UCSD-AML1 (cell line): ENCODE measurements at regions not wholly inside any gene's neighbourhood (a gene's known extent, or its start where the extent isn't known, plus 50 kb on each side); places are given as distances from the start of the nearest gene placed in this dataset.

Source experiments
- DNase-seq: peaks from one replicate; lab custom pipeline; 2025; ENCODE audit not compliant: unreplicated experiment; lab: John Stamatoyannopoulos, UW

DNA sequence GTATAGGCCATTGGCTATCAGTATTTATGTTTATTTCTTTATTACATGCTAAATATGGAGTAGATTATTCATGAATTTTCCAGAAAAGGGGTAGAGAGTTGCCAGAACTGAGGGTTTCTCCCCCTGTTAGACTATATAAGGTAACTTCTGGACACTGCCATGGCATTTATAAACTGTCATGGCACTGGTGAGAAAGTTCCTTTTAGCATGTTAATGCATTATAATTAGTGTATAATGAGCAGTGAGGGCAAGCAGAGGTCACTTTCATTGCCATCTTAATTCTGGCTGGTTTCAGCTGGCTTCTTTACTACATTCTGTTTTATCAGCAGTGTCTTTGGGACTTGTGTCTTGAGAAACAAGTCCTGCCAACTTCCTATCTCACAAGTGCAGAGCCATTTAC is 220.0 kb upstream of the CNR1 start:
- DNase-seq = no peak

- DNase-seq = no peak
Measured at GRCh38 chr6:88383183-88383582, 217.0 kb upstream of the CNR1 start.

DNA sequence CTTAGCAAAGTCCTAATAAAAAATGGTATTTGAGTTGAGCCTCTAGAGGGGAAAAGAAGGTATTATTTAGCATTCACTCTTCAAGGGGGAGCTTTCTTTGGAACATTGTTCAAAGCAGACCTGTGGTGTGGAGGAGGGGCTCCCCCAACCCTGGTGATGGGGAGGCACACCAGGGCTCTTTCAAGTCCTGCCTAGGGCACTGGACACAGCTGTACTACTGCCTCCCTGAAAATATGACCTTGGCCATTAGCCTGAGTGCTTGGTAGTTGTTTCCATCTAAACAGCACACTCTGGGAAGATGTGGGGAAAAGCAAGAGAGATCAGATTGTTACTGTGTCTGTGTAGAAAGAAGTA is 215.1 kb upstream of the CNR1 start:
- no peak for DNase-seq

- DNase-seq = no peak
Measured at GRCh38 chr6:88380618-88381288, 214.6 kb upstream of the CNR1 start.

- DNase-seq = no peak
Measured at GRCh38 chr6:88380083-88380482, 213.9 kb upstream of the CNR1 start.

GRCh38 chr6:88378639-88379038 is 212.5 kb upstream of the CNR1 start:
- DNase-seq = no peak

GRCh38 chr6:88377976-88378568 is 211.9 kb upstream of the CNR1 start:
- no peak for DNase-seq

DNA sequence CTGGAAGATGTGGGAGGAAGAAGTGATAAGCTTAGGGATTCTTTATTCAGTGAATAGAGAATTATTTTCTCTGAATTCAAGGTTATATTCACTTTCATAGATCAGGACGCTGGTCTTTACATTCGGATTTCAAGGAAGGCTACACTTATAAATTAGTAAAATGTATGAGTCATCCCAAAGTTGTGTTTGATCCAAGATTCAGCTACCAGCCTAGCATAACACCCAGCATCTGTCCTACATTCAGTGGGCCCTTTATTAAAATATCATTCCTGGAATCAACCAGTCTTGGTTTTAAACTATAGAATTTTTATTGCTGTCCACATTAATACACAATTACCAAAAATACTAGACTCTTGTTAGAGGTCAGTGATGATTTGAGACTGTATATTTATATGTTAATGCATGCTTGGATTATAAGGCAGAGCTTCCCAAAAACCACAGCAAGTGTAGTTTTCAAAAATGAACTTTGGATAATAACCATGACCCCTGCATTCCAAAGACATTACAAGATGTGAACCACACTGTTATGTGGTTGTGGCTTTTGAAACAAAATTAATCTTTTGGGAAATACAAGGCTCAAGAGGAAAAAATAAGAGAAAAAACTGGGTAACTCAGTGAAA is 210.7 kb upstream of the CNR1 start:
- DNase-seq = no peak

DNA sequence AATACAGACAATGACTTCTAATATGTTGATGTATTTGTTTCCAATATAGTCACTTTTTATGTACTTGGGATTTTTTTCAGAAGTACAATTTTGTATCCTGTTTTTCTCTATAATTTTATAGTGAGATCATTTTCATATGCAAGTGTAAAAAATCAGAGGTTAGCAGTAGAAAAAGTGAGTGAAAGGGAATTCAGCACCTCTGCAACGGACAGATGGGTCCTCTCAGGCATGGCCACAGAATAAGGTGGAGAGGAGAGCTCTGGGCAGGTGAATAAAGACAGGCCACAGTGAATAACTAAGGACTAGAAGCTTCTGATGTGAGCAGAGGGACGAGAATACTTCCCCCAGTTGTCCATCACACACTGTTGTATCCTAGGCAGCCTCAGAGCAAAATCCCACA is 210.1 kb upstream of the CNR1 start:
- no peak for DNase-seq

- DNase-seq = no peak
Measured at GRCh38 chr6:88374553-88374952, 208.4 kb upstream of the CNR1 start.

DNA sequence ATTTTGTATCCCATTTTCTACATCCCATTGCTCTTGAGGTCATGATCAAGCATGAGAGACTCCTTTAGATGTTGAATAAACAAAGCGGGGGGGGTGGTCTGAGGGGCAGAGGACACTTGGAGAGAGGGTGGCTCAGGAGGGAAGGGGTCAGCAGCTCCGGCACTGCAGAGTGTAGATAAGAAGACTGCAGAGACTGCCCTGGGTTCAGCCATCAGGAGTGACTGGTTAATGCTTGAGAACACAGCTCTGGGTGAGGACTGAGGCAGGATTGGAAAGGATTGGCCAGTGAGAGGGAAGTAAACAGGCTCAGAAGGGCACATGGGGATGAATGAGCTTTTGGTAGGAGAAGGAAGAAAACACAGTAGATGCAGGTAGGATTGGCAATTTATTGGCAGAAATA is 205.3 kb upstream of the CNR1 start:
- DNase-seq = no peak

GRCh38 chr6:88370127-88370710 is 204.1 kb upstream of the CNR1 start:
- DNase-seq = no peak

DNA sequence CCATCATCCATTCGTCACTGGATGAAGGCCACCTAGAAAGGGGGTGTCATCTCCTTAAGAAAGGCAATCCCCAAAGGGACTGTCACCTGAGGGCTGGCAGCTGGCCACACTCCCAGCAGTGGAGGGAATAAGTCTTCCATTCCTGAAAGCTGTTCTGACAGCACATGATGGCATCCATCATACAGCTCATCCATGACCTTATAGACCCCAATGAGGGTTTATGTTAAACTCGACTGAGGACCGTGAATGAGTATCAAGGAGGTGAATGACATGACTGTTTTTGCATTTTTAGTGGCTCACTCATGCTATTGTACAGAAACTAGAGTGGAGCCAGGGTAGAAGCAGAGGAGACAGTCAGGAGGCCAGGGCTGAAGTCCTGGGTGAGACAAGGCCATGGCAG is 203.1 kb upstream of the CNR1 start:
- no peak for DNase-seq

DNA sequence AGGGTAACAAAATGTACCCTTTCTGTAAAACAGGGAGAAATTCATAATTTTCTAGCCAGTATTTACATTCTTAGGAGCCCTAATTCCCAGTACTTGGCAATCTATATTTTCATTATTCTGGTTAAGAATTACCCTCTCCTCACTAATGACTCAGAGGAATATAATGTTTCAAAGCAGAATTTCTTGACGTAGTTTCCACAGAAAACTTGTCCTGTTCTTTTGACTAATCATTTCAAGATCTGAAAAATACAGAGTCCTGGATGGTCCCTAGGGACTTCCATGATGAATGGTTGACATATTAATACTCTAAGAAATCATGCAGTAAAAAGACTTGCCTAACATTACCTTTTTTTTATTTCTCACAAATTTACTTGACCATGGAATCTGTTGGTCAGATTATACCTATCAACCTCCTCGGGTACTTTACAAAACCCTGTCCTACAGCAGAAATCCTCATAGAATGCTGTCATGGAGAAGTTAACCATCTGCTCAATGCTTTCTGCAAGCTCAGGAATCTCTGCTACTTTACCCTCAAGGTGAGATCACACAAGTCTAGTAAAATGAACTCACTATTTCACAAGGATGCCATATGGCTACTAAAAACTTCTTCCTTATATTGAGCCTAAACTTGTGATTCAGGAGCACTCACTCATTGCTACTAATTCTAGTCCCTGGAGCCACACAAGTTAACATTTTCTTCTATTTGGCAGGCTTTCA is 202.1 kb upstream of the CNR1 start:
- no peak for DNase-seq

GRCh38 chr6:88367248-88367647 is 201.1 kb upstream of the CNR1 start:
- DNase-seq = no peak

GRCh38 chr6:88366672-88367071 is 200.5 kb upstream of the CNR1 start:
- no peak for DNase-seq

DNA sequence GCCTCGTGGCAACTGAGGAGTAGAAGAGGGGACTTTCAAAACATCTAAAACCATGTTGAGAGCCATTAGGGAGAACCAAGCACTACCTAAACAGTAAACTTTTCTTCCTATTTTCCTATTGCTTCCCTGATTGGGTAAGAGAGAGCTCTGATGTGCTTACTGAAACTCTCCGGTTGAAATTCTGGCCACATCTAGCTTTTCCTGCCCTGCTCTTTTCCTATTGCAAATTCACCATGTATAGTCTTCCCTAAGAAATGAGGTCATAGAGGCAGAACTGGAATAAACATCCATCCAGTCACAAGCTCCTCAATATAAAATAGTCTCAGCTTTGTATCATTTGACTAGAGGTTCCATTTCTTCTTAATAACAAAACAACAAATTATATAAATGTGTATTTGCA is 199.5 kb upstream of the CNR1 start:
- no peak for DNase-seq

DNA sequence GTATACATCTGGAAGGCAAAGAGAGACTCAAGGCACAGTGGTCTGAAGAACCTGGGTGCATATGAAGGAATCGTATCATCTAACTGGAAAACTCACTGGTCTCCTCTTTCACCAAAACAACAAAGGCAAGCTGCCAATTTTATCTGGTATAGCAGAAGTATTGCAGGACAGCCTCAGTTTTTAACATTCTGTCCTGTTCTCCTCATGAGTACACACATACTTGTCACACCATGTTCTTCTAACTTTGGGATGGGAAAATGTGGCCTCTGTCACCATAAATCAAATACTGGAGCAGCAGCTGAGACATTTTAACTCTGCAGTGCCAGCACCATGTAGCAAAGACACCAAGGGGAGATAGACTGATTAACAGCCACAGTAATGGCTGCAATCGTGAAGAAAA is 199.1 kb upstream of the CNR1 start:
- DNase-seq = no peak

- no peak for DNase-seq
Measured at GRCh38 chr6:88361754-88362153, 195.6 kb upstream of the CNR1 start.

DNA sequence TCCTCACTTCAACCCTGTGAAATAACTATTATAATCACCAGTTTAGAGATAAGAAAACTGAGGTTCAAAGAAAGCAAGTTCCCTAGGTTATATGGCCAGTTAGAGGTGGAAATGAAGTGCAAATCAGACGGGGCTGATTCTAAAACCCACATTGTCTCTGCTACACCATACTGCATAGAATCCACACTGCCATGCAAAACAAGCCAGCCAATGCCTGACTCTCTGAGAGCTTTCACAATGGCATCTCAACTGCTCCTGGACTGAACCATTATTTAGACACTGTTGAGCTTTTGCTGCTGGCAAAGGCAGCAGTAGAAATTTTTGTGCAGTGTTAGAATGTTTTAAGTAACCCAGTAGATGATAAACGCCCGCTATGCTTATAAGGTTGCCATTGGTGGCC is 195.2 kb upstream of the CNR1 start:
- DNase-seq = no peak

GRCh38 chr6:88360203-88360797 is 194.2 kb upstream of the CNR1 start:
- no peak for DNase-seq
